ENCODE measurements at regions not wholly inside any gene's neighbourhood (a gene's known extent, or its start where the extent isn't known, plus 50 kb on each side); places are given as distances from the start of the nearest gene placed in this dataset.
"Not testable (repeated sequence)": the region's sequence is repeated elsewhere in the genome, so short reads cannot be mapped to it uniquely, and the experiment has no call there.

GRCh38 chr12:124669271-124669721 lies 101.9 kb upstream of the NCOR2 start:
- not testable (repeated sequence) for DNase-seq

GRCh38 chr12:124668602-124669001 lies 101.2 kb upstream of the NCOR2 start:
- no peak for DNase-seq

GRCh38 chr12:124667506-124668326 lies 100.3 kb upstream of the NCOR2 start:
- no peak for DNase-seq

- no peak for DNase-seq
Measured at GRCh38 chr12:124666722-124667259, 99.4 kb upstream of the NCOR2 start.

- DNase-seq: no peak
Measured at GRCh38 chr12:124665511-124665910, 98.1 kb upstream of the NCOR2 start.

- no peak for DNase-seq
Measured at GRCh38 chr12:124664395-124665111, 97.1 kb upstream of the NCOR2 start.

GRCh38 chr12:124663771-124664366 lies 96.5 kb upstream of the NCOR2 start:
- no peak for DNase-seq

GRCh38 chr12:124663206-124663605 lies 95.8 kb upstream of the NCOR2 start:
- no peak for DNase-seq

GRCh38 chr12:124661341-124661740 lies 93.9 kb upstream of the NCOR2 start:
- DNase-seq: no peak

- DNase-seq: no peak
Measured at GRCh38 chr12:124660851-124661250, 93.4 kb upstream of the NCOR2 start.

- DNase-seq: no peak
Measured at GRCh38 chr12:124658806-124659402, 91.5 kb upstream of the NCOR2 start.

GRCh38 chr12:124658302-124658701 lies 90.9 kb upstream of the NCOR2 start:
- DNase-seq: no peak

GRCh38 chr12:124656947-124657434 lies 89.6 kb upstream of the NCOR2 start:
- DNase-seq: no peak

GRCh38 chr12:124655698-124656516 lies 88.5 kb upstream of the NCOR2 start:
- no peak for DNase-seq

- DNase-seq: no peak
Measured at GRCh38 chr12:124655048-124655697, 87.8 kb upstream of the NCOR2 start.

- DNase-seq: no peak
Measured at GRCh38 chr12:124654666-124655047, 87.2 kb upstream of the NCOR2 start.

- DNase-seq: no peak
Measured at GRCh38 chr12:124653169-124653931, 85.9 kb upstream of the NCOR2 start.

- DNase-seq: no peak
Measured at GRCh38 chr12:124652661-124653060, 85.2 kb upstream of the NCOR2 start.

- DNase-seq: no peak
Measured at GRCh38 chr12:124651516-124652273, 84.3 kb upstream of the NCOR2 start.

GRCh38 chr12:124650912-124651311 lies 83.5 kb upstream of the NCOR2 start:
- no peak for DNase-seq
